Endothelial cell of umbilical vein (primary cell): ENCODE measurements at regions not wholly inside any gene's neighbourhood (a gene's known extent, or its start where the extent isn't known, plus 50 kb on each side); places are given as distances from the start of the nearest gene placed in this dataset.

Experiments
- BruUV-seq: library from RNA; stranded (reverse); fragments of 400-500 nt; replicated peaks from 2 replicates; lab custom pipeline; 2021; lab: Mats Ljungman, UMichigan
- CTCF ChIA-PET: fragments of 300-600, 350-600 bp; sonication (Branson Sonifier 250); formaldehyde crosslinking; loops from one replicate; lab custom pipeline; 2021; ENCODE audit warnings: antibody characterized with exemption, inconsistent platforms; lab: Charles Lee
- POLR2A ChIA-PET: fragments of 300-600, 350-600 bp; sonication (Branson Sonifier 250); formaldehyde crosslinking; loops from one replicate; lab custom pipeline; 2021; ENCODE audit warnings: antibody characterized with exemption, inconsistent platforms; lab: Charles Lee
- DNase-seq: peaks from one replicate; pipeline ENCODE4 v3.0.0-alpha.2; 2011; ENCODE audit warnings: low read depth, low spot score
- FAIRE-seq: peaks from 2 replicates; lab custom pipeline; 2011; peaks lifted over from hg19 to GRCh38; lab: Jason Lieb, UNC
- H2AFZ ChIP-seq: 2 replicates; pipeline ENCODE4 v1.6.0; 2012; ENCODE audit warnings: low read depth, low read length, control low read depth, inconsistent platforms
- H3K27ac ChIP-seq: 2 replicates; pipeline ENCODE4 v1.5.1; 2011; ENCODE audit warnings: low read depth, mild to moderate bottlenecking, control low read depth, low read length, moderate library complexity; ENCODE audit not compliant: insufficient read depth
- H3K27me3 ChIP-seq, 2 experiments: 2 replicates each; pipeline versions ENCODE4 v1.6.0 to v1.6.1; 2011; ENCODE audit warnings: low read length in 2 of 2, mixed read lengths in 1 of 2; ENCODE audit not compliant: control insufficient read depth in 2 of 2, insufficient read depth in 2 of 2
- H3K36me3 ChIP-seq, 2 experiments: 2 replicates in 1 of 2; 3 replicates in 1 of 2; pipeline ENCODE4 v1.5.1; 2011; ENCODE audit warnings: low read length in 2 of 2, mild to moderate bottlenecking in 1 of 2, moderate library complexity in 1 of 2; ENCODE audit not compliant: control insufficient read depth in 2 of 2, insufficient read depth in 2 of 2; ENCODE audit errors: extremely low read depth in 1 of 2
- H3K4me1 ChIP-seq: 3 replicates; pipeline ENCODE4 v1.5.1; 2011; ENCODE audit warnings: mild to moderate bottlenecking, low read length; ENCODE audit not compliant: control insufficient read depth, insufficient read depth; ENCODE audit errors: extremely low read depth
- H3K4me2 ChIP-seq: 2 replicates; pipeline ENCODE4 v1.6.1; 2011; ENCODE audit warnings: low read length, control low read depth, mixed read lengths; ENCODE audit not compliant: insufficient read depth
- H3K4me3 ChIP-seq, 3 experiments: fragments of 200-600 bp in 1 of 3; sonication (generic), shearing (Covaris generic) in 1 of 3; replicated peaks in 1 of 3; 2 replicates each; pipeline ENCODE4 v1.5.1; 2011 to 2016; ENCODE audit warnings: control low read depth in 3 of 3, low read length in 3 of 3, mild to moderate bottlenecking in 2 of 3, inconsistent platforms in 1 of 3, low read depth in 1 of 3, moderate library complexity in 1 of 3; ENCODE audit not compliant: insufficient read depth in 1 of 3
- H3K79me2 ChIP-seq: 2 replicates; pipeline ENCODE4 v1.6.0; 2012; ENCODE audit warnings: low read length, inconsistent platforms; ENCODE audit not compliant: control insufficient read depth, insufficient read depth
- H3K9ac ChIP-seq: replicated peaks from 2 replicates; pipeline ENCODE3; 2011; ENCODE audit warnings: low read length, control low read depth; ENCODE audit not compliant: insufficient read depth; ENCODE audit errors: extremely low read depth
- H3K9me1 ChIP-seq: replicated peaks from 3 replicates; pipeline ENCODE4 v1.6.0; 2011; ENCODE audit warnings: mild to moderate bottlenecking, low read length; ENCODE audit not compliant: control insufficient read depth, insufficient read depth; ENCODE audit errors: extremely low read depth
- H3K9me3 ChIP-seq: replicated peaks from 2 replicates; pipeline ENCODE4 v1.5.1; 2012; ENCODE audit warnings: low read length, inconsistent platforms; ENCODE audit not compliant: control insufficient read depth, insufficient read depth
- H4K20me1 ChIP-seq: replicated peaks from 2 replicates; pipeline ENCODE3; 2011; ENCODE audit warnings: mild to moderate bottlenecking, low read length; ENCODE audit not compliant: control insufficient read depth, insufficient read depth; ENCODE audit errors: extremely low read depth
- EZH2 ChIP-seq: IDR thresholded peaks from 2 replicates; pipeline ENCODE4 v1.6.1; 2012; ENCODE audit warnings: borderline replicate concordance, low read depth, mild to moderate bottlenecking, moderate library complexity, low read length, inconsistent platforms; ENCODE audit not compliant: severe bottlenecking
- FOS ChIP-seq: IDR thresholded peaks from 2 replicates; pipeline ENCODE4 v1.6.1; 2011; ENCODE audit warnings: mild to moderate bottlenecking, low read length, moderate library complexity, borderline replicate concordance; ENCODE audit not compliant: insufficient read depth
- GATA2 ChIP-seq: IDR thresholded peaks from 2 replicates; pipeline ENCODE4 v1.7.0; 2011; ENCODE audit warnings: low read depth, mild to moderate bottlenecking, moderate library complexity, mixed read lengths, low read length; ENCODE audit not compliant: insufficient read length, insufficient read depth
- JUN ChIP-seq: IDR thresholded peaks from 2 replicates; pipeline ENCODE4 v1.6.1; 2011; ENCODE audit warnings: borderline replicate concordance, low read depth; ENCODE audit not compliant: insufficient read length, insufficient read depth
- MYC ChIP-seq: IDR thresholded peaks from one replicate; pipeline ENCODE4 v1.6.1; 2011; ENCODE audit warnings: mild to moderate bottlenecking, low read depth, low read length
- POLR2A ChIP-seq: IDR thresholded peaks from 2 replicates; pipeline ENCODE4 v1.6.1; 2012; ENCODE audit warnings: low read depth, mild to moderate bottlenecking, control low read depth, low read length
- POLR2AphosphoS5 ChIP-seq: IDR thresholded peaks from 2 replicates; pipeline ENCODE4 v1.6.1; 2012; ENCODE audit warnings: low read depth, mild to moderate bottlenecking, control low read depth, low read length, moderate library complexity; ENCODE audit not compliant: insufficient read depth
- dilution Hi-C: fragments of 300-500 bp; cut with MboI; formaldehyde crosslinking; loops from one replicate; pipeline ENCODE4 v1.15.0; 2019; ENCODE audit warnings: low sequenced_read_pairs; ENCODE audit not compliant: extremely low pct_ligation_motif_present
- intact Hi-C: fragments of 100-400 bp; cut with micrococcal nuclease; formaldehyde crosslinking; loops from one replicate; pipeline ENCODE4 v1.10.0; 2022
- TF ChIP-seq, protein P1 (sequence below), 2 donors: IDR thresholded peaks; 1 replicate in 1 of 2; 2 replicates in 1 of 2; pipeline ENCODE4 v1.5.1; 2011; ENCODE audit warnings: low read length in 2 of 2, mild to moderate bottlenecking in 2 of 2, moderate library complexity in 2 of 2, control low read depth in 1 of 2, inconsistent platforms in 1 of 2, low read depth in 1 of 2; ENCODE audit not compliant: insufficient read depth in 1 of 2; ENCODE audit errors: extremely low read depth in 1 of 2
- TF ChIP-seq, protein P2 (sequence below): IDR thresholded peaks from 2 replicates; pipeline ENCODE4 v1.6.1; 2011; ENCODE audit not compliant: insufficient read depth, insufficient read length

DNA sequence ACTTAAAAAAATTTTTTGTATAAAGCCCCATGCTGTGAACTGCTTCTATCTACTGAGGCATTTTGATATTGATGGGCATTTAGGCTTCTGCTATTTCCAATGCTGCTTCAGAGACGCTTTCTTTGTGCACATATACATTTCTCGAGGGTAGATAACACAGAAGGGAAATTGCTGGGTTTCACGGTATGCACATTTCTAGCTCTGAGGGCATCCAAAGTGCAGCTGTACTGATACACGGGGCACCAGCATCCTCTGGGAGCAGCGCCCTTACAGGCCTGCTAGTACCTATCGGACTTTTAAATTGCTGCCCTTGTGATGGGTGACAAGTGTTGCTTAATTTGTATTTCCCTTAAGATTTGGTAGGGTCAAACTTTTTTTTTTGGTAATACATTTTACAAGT lies 88.6 kb downstream of the KCTD15 start:
- CTCF ChIA-PET = interaction anchor here (0.9 to 4.4 kb wide), 4 partner anchors 17 to 107 kb away, joined by 3 to 18 read pairs (median 8); no protein-coding TSS in a partner anchor
- Histone ChIP-seq H3K9me3 (no peaks in the 10 kb centered on the region), H3K9me1 (no peaks in the 10 kb centered on the region), H3K79me2 (no peaks in the 10 kb centered on the region), H3K4me2 (no peak overlapping the region), H4K20me1 (no peaks in the 10 kb centered on the region), H3K4me1 (peaks cover 19% of the 10 kb centered on the region), H3K27ac (no peak overlapping the region), H3K9ac (no peak overlapping the region), H2AFZ (no peak overlapping the region), H3K4me3 (no peak overlapping the region), H3K36me3 (no peaks in the 10 kb centered on the region), H3K27me3 (no peaks in the 10 kb centered on the region)
- TF ChIP-seq POLR2A (no peak), FOS (no peak), JUN (no peak), MYC (no peak), EZH2 (no peak), GATA2 (no peak), POLR2AphosphoS5 (no peak)
- TF ChIP-seq, protein P1, sequence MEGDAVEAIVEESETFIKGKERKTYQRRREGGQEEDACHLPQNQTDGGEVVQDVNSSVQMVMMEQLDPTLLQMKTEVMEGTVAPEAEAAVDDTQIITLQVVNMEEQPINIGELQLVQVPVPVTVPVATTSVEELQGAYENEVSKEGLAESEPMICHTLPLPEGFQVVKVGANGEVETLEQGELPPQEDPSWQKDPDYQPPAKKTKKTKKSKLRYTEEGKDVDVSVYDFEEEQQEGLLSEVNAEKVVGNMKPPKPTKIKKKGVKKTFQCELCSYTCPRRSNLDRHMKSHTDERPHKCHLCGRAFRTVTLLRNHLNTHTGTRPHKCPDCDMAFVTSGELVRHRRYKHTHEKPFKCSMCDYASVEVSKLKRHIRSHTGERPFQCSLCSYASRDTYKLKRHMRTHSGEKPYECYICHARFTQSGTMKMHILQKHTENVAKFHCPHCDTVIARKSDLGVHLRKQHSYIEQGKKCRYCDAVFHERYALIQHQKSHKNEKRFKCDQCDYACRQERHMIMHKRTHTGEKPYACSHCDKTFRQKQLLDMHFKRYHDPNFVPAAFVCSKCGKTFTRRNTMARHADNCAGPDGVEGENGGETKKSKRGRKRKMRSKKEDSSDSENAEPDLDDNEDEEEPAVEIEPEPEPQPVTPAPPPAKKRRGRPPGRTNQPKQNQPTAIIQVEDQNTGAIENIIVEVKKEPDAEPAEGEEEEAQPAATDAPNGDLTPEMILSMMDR (IDR thresholded peaks at IDR 0.05; ENCODE audit: extremely low read depth in 1 of 2, insufficient read depth in 1 of 2, low read depth in 1 of 2, low read length in 2 of 2) = no peak
- TF ChIP-seq, protein P2, sequence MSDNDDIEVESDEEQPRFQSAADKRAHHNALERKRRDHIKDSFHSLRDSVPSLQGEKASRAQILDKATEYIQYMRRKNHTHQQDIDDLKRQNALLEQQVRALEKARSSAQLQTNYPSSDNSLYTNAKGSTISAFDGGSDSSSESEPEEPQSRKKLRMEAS = no peak
- intact Hi-C loops = loop anchor here (10.0 kb wide), 1 partner anchor 510 kb away; the partner anchor contains the start of gene CEBPG
- dilution Hi-C loops = no loop called here
- no peak for DNase-seq
- no TSS peak for BruUV-seq
- POLR2A ChIA-PET = no interaction called here
- no peak for FAIRE-seq
